GM19351 (cell line): ENCODE measurements at regions not wholly inside any gene's neighbourhood (a gene's known extent, or its start where the extent isn't known, plus 50 kb on each side); places are given as distances from the start of the nearest gene placed in this dataset.
"Not testable (repeated sequence)": the region's sequence is repeated elsewhere in the genome, so short reads cannot be mapped to it uniquely, and the experiment has no call there.

Source experiments
- ATAC-seq: cut with Tn5 transposase; IDR thresholded peaks from one replicate; pipeline ENCODE4 v1.9.1; 2021; ENCODE audit warnings: mild to moderate bottlenecking, moderate library complexity; ENCODE audit not compliant: unreplicated experiment

GRCh38 chr10:25076506-25077177 is 60.2 kb downstream of the THNSL1 start:
- no peak for ATAC-seq

- no peak for ATAC-seq
Measured at GRCh38 chr10:25078658-25079431, 62.4 kb downstream of the THNSL1 start.

- peak; percentile 91 for ATAC-seq
Measured at GRCh38 chr10:25080880-25081581, 64.6 kb downstream of the THNSL1 start.

GRCh38 chr10:25082276-25083204 is 66.1 kb downstream of the THNSL1 start:
- no peak for ATAC-seq

- no peak for ATAC-seq
Measured at GRCh38 chr10:25083546-25084111, 67.2 kb downstream of the THNSL1 start.

- ATAC-seq = no peak
Measured at GRCh38 chr10:25084447-25084846, 68.0 kb downstream of the THNSL1 start.

- ATAC-seq = no peak
Measured at GRCh38 chr10:25094590-25094989, 78.2 kb downstream of the THNSL1 start.

GRCh38 chr10:25097669-25098411 is 77.0 kb upstream of the GPR158 start:
- ATAC-seq = no peak

- no peak for ATAC-seq
Measured at GRCh38 chr10:25100141-25100540, 74.7 kb upstream of the GPR158 start.

- no peak for ATAC-seq
Measured at GRCh38 chr10:25101461-25102146, 73.2 kb upstream of the GPR158 start.

GRCh38 chr10:25102147-25102822 is 72.5 kb upstream of the GPR158 start:
- no peak for ATAC-seq

- no peak for ATAC-seq
Measured at GRCh38 chr10:25103703-25104102, 71.1 kb upstream of the GPR158 start.

- ATAC-seq = no peak
Measured at GRCh38 chr10:25104441-25104840, 70.4 kb upstream of the GPR158 start.

GRCh38 chr10:25105262-25105661 is 69.5 kb upstream of the GPR158 start:
- ATAC-seq = no peak

- ATAC-seq = no peak
Measured at GRCh38 chr10:25105743-25106260, 69.0 kb upstream of the GPR158 start.

GRCh38 chr10:25107756-25108155 is 67.0 kb upstream of the GPR158 start:
- ATAC-seq = no peak

- not testable (repeated sequence) for ATAC-seq
Measured at GRCh38 chr10:25109896-25110295, 64.9 kb upstream of the GPR158 start.

GRCh38 chr10:25112016-25112415 is 62.8 kb upstream of the GPR158 start:
- ATAC-seq = no peak
